NCI-H146 treated with DMSO at 0.1 percent for 48 hours (cell line): ENCODE measurements at regions not wholly inside any gene's neighbourhood (a gene's known extent, or its start where the extent isn't known, plus 50 kb on each side); places are given as distances from the start of the nearest gene placed in this dataset.

Experiments
- DNase-seq: peaks from one replicate; lab custom pipeline; 2025; ENCODE audit not compliant: unreplicated experiment; lab: John Stamatoyannopoulos, UW

DNA sequence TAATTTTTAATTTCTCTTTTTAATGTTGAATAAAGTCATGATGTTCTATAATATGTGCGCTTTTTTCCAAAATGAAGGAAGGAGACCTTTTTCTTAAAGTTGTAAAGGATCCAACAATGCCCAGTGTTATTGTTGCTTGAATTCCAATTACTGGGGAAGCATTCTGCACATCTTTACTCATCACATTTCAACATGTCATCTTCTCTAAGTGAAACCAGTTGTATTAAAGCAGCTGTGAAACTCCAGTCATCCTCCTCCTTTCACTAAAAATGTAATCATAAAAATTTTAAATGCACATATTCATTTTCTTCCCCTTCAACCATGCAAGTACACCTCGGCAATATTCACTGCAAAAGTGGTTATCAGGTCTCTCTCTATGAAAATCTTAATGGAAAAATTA lies 722.7 kb downstream of the TSN start:
- DNase-seq = no peak

DNA sequence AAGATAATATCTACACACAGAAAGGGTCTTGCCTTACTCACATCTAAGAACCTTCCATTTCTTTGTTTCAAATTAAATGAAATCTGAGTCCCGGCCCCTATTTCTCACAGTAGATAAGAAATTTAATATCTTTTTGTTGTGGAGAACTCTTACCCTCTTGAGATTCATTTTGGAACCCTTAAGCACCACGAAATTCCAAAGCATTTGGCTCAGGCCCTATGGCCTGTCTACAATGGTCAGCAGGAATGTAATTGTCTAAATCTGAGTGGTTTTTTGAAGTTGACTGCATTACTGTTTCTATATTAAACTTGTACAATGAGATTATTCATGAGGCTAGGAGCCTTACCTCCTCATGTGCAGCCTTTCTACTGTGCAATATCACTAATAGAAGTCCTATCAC lies 723.3 kb downstream of the TSN start:
- DNase-seq = no peak

DNA sequence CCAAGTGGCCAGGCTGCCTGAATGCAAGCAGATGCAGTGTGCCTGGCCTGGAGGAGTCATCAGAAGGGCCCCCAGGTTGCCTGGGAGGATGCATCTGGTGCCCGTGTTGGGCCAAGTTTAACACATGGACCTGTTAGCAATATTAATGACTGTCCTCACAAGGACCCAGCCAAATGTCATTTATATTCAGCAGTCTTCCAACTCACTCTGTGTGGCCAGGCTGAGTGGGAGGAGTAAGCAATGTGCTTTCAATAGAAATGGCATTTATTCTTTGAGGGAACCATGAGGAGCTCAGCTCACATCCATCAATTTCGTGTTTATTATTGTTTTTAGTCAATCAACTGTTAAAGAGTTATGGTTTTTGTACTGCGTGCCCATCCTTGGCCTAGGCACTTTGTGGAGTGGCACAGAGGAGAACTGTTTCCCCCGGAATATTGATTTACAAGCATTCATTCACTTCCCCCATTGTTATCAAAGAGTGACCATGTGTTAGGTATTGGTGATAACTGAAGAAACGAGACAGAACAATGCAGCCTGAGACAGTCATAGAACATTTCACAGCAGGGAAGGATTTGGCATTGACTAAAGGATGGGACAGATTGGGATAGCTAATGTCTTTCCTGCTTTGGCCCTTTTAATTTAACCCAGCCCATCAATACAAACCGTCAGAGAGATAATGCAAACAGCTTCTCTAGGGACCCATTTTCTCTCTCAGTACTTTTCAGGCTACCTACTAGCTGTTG lies 725.2 kb downstream of the TSN start:
- DNase-seq = no peak

DNA sequence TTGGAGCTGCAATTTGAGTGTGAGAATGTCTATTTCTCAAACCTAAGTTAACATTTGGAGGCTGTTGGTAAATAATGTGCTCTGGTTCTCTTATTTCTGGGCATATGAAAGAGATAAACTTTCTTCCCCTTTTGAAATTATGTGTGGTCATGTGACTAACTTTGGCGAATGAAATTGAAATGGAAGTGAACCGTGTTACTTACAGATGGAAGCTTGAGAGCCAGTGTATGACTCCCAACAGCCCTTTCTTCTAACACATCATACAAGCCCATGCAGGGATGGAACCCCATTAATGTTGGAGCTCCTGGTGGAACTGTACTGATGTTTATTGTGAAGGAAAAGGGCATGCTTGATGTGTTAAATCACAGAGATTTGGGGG lies 725.8 kb downstream of the TSN start:
- no peak for DNase-seq

DNA sequence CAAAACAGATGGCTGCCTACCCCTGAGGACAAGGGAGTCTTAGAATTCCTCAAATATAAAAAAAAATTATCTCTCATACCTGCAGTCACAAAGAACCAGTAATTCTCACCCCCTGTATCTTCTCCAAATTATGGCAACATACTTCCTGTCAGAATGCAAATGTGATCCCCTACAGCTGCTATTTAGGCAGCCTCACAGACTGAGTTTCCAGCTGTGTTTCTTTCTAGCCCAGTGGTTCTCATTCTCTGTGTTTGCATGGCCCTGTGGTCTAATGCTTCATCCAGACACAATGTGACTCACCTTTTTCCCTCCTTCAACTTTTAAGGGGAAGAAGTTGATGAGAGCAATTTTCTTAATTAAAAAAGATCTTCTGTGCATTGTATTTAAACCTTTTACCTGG lies 726.3 kb downstream of the TSN start:
- peak; percentile 37 for DNase-seq

DNA sequence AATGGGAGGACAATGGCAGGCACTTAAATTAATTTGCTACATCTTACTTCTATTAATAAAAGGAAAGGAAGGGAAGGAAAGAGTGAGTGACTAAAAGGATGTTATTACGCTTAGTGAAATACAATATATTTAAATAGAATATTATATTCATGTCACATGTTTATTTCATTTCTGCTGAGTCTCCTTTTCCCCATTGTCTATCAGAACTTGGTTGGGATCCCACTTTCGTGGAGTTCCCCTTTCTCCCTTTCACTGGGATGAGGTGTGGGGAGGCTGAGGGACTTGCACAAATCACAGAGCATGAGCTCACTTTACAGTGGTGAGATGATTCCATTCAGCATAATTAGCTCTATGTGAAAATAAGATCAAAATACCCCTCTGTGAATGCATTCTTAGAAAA lies 730.6 kb downstream of the TSN start:
- DNase-seq = no peak

DNA sequence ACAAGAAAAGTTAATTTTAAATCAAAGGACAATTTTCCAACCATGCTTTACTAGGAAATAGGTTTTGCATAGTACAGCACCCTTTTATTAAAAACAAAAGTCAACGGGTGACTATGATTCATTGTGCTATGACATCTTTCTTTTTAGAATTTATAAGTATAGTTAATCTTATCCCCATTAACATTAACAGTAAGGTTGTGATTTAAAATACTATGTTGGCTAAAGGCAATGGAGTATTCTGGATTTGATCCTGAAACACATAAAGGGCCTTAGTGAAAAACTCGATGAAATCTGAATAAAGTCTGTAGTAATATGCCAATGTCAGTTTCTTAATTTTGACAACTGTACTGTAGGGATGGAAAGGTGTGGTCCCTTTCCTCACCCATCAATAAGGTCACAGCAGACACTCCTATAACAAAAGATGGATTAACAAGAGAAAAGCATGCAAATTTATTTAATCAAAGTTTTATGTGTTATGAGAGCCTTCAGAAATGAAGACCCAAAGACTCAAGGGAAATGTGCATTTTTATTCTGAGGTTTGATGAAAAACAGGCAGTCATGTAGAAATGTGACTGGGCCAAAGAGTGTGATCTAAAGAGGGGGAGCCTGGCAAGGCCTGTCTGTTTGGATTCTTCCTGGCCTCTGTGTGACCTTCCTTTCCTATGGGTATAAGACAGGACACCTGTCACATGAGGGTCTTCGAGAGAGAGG lies 731.4 kb downstream of the TSN start:
- no peak for DNase-seq

DNA sequence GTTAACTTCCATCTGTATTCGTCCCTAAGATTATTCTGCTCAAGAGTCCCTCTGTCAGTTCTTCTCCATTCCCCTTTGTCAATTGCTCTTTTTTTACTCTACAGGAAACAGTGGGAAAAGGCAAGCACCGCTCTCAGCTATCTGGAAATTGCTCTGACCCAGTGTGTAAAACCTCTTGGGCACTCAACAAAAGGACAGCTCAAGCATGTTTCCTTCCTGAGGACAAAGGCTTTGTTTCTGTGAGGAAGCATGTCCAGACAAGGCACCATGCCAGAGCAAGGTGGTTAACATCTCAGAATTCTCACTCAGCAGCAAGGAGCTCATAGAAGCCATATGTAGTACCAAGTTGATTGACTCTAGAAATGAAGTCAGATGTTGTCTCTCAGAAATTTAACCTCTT lies 735.6 kb downstream of the TSN start:
- DNase-seq = no peak

DNA sequence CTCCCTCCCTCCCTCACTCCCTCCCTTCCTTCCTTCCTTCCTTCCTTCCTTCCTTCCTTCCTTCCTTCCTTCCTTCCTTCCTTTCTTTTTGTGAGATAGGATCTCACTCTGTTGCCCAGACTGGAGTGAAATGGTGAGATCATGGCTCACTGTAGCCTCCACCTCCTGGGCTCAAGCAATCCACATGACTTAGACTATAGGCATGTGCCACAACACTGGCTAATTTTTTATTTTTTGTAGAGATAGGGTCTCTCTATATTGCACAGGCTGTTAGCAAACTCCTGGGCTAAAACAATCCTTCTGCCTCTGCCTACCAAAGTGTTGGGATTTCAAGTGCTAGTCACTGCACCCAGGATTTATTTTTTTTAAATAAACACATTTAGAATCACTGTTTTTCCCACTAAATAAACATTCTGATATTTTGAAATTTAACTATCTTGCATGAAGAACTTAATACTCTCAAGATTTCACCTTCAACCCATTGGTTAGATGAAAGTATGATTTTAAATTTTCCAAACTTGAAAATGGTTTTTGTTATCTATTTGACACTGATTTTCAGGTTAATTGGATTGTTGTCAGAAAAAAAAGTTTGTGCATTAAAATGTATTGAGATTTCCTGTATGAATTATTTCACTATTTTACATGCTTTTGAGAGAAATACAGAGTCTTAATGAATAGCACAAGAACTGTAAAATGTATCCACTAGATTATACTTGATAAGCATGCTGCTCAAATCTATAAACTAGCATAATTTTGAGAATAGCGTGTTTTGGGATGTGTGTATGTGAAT lies 745.1 kb downstream of the TSN start:
- DNase-seq = no peak

DNA sequence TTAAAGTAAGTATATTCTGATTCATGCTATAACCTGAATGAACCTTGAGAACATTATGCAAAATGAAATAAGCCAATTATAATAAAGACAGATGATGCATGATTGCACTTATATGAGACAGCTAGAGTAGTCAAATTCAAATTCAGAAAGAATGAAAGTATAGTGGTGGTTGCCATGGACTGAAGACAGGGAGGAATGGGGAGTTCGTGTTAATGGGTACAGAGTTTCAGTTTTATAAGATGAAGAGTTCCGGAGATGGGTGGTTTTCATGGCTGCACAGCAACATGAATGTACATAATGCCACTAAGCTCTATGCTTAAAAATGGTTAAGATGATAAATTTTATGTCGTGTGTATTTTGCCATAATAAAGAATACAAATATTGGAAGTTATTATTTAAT lies 751.2 kb downstream of the TSN start:
- DNase-seq = no peak

DNA sequence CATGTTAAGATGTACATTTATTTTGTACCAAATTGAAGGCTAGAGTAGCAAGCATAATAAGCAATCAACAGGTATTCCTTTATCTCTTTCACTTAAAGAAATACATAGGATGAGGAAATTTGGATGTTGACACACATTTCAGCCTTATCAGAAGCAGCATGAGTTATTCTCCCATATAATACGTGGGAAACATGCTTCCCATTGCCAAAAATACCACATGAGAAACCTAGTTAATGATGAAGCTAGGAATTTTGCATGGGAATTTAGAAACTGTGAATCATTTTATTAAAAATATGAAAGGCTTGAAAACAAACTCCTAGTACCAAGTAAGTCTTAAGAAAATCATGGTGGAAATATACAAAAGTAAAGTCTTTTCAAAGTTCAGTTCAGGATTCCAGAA lies 751.8 kb downstream of the TSN start:
- no peak for DNase-seq

DNA sequence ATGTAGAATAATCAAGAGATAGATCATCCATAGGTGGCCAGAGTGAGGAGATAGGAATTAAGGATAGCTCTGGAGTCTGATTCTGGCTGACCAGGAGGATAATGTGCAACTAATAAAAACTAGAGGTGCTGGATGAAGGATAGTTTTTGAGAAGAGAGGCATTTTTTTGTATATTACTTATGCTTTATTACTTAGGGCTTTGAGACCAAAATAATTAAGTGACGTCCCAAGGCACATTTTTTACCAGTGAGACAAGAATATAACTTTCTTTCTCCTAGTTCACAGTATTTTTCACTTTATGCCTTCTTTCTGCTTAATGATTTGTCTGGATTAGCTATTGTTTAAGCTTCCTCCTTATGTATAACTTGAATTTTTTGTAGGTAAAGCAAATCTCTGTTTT lies 756.6 kb downstream of the TSN start:
- DNase-seq = no peak

DNA sequence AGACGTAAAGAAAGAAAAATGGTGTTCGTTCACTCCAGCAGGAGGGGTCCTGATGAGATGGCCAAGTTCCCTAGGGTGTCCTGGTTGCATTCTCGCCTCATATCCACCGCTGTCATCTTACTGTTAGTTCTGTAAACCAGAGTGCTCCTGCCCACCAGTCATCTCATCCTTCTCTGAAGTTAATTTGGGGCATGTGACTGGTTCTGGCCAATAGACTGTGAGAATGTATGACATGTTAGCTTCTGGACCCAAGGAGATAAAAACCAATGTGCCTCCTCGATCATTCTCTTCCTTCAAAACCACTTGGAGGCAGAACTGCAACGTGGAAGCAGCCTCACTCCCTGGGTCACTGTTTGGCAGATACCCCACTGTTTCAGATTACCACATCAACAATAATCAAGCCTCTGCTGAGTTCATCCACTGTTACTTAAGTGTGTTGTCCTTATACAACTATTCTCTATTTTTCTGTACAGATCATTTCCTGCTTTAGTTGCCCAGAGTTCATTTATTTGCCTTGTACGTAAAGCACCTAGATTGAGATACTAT lies 759.1 kb downstream of the TSN start:
- no peak for DNase-seq

DNA sequence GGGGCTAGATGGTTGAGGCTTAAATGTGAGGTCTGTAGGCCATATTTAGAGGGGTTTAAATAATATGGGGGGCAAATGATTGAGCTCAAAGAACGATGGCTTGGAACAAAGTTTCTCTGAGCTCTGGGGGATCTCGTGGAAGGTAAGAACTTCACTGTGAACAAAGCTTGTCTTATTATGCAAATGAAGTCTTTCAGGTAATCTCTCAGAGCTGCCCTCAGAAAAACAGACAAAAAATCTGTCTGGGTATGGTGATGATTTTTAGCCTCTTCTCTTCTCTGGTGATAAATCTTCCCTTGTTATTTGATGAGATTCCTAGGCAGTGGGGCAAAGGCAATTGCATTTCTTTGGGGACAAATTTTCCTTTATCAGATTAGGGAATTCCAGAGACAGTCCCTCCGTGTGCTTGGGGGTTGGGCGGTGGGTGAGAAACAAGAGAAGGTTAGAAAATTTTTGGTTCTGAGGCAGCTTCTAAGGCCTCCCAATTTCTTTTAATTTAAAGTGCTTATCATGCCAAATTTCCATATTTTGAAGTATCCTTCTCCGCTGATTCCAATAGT lies 760.4 kb downstream of the TSN start:
- DNase-seq = no peak

DNA sequence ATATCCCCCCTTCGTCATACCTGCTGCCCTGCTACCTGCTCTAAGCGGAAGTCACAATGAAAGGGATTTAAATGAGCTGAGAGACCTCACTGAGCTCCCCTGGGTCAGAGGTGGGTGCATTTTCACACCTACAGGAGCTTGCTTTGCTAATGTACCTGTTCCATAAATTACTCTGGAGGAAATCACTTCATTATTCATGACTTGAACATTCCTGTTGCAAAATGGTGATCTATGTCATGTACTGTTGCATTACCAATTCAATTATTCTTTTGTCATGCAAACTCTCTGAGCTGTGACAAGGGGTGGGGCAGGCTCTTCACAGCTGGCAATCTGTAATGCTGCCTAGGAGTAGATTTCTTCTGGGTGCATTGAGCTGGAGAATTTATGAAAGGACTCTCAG lies 761.3 kb downstream of the TSN start:
- DNase-seq = peak; percentile 8

DNA sequence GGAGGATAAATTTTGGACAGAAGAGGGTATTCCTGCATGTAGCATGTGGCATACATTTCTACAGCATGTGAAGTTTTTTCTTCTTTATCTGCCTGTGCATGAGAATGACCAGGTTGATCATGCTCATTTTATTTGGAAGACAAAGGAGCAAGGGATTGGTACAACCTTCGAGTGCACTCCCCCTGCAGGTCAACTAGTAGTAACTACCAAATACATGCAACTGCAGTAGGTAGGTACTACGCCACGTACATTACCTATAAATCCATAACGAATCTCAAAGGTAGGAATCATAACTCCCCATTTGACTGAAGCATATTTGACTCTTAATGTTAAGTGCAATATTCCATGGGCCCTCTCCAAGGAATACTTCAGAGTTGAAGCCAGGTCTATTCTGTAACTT lies 763.9 kb downstream of the TSN start:
- no peak for DNase-seq

DNA sequence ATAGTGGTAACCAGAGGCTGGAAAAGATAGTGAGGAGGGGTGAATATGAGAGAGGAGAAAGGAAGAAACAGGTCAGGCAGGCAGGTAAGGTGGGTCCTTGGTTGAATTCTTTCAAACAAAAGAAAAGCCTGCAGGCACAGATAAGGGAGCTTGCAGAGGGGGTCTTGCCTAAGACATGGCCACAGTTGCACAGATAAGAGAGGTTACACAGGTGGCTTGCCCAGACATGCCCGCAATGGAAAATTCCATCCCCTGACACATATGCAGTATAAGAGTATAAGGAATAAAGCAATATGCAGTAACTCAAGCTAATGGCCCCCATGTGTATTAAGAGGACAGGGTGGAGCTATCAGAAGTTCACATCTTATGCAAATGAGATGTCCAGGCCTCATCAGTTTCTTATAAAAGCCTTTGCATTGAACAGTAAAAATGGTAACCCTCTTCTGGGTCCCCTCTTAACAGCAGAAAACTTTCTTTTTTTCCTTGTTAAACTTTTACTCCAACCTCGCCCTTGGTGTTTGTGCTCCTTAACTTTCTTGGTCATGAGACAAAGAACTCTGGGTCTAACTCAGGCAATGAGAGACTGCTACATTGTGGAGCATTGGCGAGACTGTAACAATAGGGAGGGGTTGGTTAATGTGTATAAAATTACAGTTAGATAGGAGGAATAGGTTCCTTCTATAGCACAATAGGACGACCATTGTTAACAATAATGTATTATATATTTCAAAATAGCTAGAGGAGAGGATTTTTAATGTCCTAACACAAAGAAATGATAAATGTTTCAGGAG lies 764.6 kb downstream of the TSN start:
- DNase-seq = no peak

DNA sequence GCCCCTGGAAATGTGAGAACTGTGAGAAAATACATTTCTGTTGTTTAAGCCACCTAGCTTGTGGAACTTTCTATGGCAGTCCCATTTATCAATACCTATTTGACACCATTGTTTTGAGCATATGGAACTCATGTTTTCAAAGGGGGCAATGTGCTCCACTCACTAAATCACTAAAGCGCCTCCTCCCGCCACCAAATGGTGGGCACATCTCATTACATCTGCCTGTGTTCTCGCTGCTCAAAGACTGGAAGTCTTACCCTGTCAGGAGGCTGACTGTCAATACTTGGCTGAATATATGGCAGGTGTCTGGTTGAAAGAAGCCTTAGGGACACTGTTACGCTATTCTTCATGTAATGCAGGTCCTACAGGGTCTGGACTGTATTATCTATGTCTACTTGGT lies 767.7 kb downstream of the TSN start:
- DNase-seq = no peak

DNA sequence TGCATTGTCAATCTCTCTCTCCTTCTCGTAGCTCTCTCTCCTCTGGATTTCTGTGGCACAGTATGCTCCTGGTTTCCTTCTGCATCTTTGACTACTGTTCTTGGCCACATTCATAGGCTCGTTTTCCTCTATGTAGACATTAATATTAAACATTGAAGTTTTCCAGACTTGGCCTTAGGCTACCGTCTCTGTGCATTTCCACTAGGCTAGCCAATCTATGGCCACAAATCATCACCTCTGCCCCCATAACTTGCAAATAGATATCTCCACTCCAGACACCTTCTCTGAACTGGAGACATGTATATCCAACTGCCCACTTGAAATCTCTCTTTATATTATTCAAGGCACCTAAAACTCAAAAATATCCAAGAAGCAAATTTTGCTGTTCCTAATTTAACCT lies 768.5 kb downstream of the TSN start:
- no peak for DNase-seq

DNA sequence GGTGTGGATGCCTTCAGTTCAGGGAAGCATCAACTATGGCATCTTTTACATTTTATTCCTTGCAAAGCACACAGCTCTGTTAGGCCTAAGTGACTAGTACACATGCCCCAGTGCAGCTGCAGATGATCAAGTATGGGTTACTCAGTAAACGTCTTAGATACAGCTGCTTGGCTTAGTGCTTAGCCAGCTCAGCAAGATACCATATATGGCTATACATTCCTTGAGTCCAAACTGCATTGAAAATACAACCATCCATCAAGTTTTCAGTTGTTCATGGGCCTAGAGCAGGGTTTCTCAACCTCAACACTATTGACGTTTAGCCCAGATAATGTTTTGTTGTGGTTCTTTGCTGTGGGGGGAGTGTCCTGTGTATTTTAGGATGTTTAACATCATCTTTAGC lies 769.9 kb downstream of the TSN start:
- no peak for DNase-seq

DNA sequence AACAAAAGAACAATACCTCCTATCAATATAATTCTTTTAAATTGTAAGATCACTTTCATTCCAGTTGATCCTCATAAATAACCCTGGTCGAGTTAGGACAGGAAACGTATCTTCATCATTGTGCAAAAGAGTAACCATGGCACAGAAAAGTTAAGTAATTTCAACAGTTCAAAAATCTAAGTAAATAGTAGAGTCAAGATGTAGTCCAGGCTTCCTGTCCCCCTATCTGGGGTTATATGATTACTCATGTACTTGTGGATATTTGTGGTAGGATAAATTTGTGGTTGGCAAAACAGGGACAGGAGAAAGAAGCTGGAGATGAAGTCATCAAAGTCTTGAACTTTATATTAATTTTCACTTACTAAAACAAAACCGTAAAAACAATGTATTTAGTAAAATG lies 772.6 kb downstream of the TSN start:
- no peak for DNase-seq
